Esophagus muscularis mucosa (tissue), 4 donors: ENCODE measurements at regions not wholly inside any gene's neighbourhood (a gene's known extent, or its start where the extent isn't known, plus 50 kb on each side); places are given as distances from the start of the nearest gene placed in this dataset.

Source experiments
- CTCF ChIP-seq, 3 experiments: fragments of 200-600 bp in 2 of 3; fragments of 450-650 bp in 1 of 3; sonication (generic) in 2 of 3; IDR thresholded peaks; one replicate each; pipeline ENCODE4 v1.5.1; 2017 to 2019; ENCODE audit warnings: antibody characterized with exemption in 3 of 3, mild to moderate bottlenecking in 2 of 3, moderate library complexity in 1 of 3
- EP300 ChIP-seq: sonication (generic); formaldehyde crosslinking; IDR thresholded peaks from one replicate; pipeline ENCODE4 v1.6.1; 2017; ENCODE audit warnings: antibody characterized with exemption
- POLR2A ChIP-seq: fragments of 450-650 bp; IDR thresholded peaks from one replicate; pipeline ENCODE4 v1.6.1; 2017; ENCODE audit warnings: antibody characterized with exemption, moderate library complexity, mild to moderate bottlenecking, low read depth
- POLR2AphosphoS5 ChIP-seq, 2 donors: sonication (generic); formaldehyde crosslinking; IDR thresholded peaks; one replicate each; pipeline ENCODE4 v1.6.1; 2017; ENCODE audit warnings: antibody characterized with exemption in 2 of 2

GRCh38 chr12:28949184-28949583 lies 199.9 kb upstream of the FAR2 start:
- TF ChIP-seq CTCF (IDR thresholded peaks at IDR 0.05) (no peak), EP300 (no peak), POLR2A (no peak), POLR2AphosphoS5 (IDR thresholded peaks at IDR 0.05) (no peak)
